ENCODE measurements at regions not wholly inside any gene's neighbourhood (a gene's known extent, or its start where the extent isn't known, plus 50 kb on each side); places are given as distances from the start of the nearest gene placed in this dataset.
"Not testable (repeated sequence)": the region's sequence is repeated elsewhere in the genome, so short reads cannot be mapped to it uniquely, and the experiment has no call there.

GRCh38 chr11:69576069-69576782 lies 64.7 kb upstream of the CCND1 start:
- H3K27me3 Mint-ChIP-seq = peaks cover 23 to 63% of the 10 kb centered on the region in 2 donors

GRCh38 chr11:69578167-69578566 lies 62.8 kb upstream of the CCND1 start:
- H3K36me3 Mint-ChIP-seq (ENCODE audit: insufficient read depth) = no peaks in the 10 kb centered on the region
- ATAC-seq (replicated peaks) = no peak
- peaks cover 0 to under 1% of the 10 kb centered on the region in 2 donors for H3K4me1 Mint-ChIP-seq (ENCODE audit: low read depth in 2 of 2)
- no peak overlapping the region for H3K27ac Mint-ChIP-seq
- DNase-seq = no peak
- H3K27me3 Mint-ChIP-seq = peaks cover 12 to 48% of the 10 kb centered on the region in 2 donors
- H3K9me3 Mint-ChIP-seq = no peaks in the 10 kb centered on the region
- no peak overlapping the region for H3K4me3 Mint-ChIP-seq

More at GRCh38 chr11:69576069-69576782, 64.7 kb upstream of the CCND1 start:
- Mint-ChIP-seq H3K4me3 (no peak overlapping the region), H3K27ac (no peak overlapping the region), H3K9me3 (no peaks in the 10 kb centered on the region), H3K36me3 (ENCODE audit: insufficient read depth) (no peaks in the 10 kb centered on the region), H3K4me1 (ENCODE audit: low read depth in 2 of 2) (peaks cover 0 to 1% of the 10 kb centered on the region in 2 donors)
- DNase-seq (no peak), ATAC-seq (replicated peaks) (no peak)

GRCh38 chr11:69580529-69580928 lies 60.4 kb upstream of the CCND1 start:
- H3K9me3 Mint-ChIP-seq = no peaks in the 10 kb centered on the region
- no peak overlapping the region for H3K4me3 Mint-ChIP-seq
- no peaks in the 10 kb centered on the region for H3K36me3 Mint-ChIP-seq (ENCODE audit: insufficient read depth)
- H3K27ac Mint-ChIP-seq = no peak overlapping the region
- H3K27me3 Mint-ChIP-seq = peaks cover 15 to 49% of the 10 kb centered on the region in 2 donors
- DNase-seq (no peak), ATAC-seq (replicated peaks) (no peak)
- H3K4me1 Mint-ChIP-seq (ENCODE audit: low read depth in 2 of 2) = no peaks in the 10 kb centered on the region

- DNase-seq (no peak), ATAC-seq (replicated peaks) (no peak)
- peaks cover 21 to 47% of the 10 kb centered on the region in 2 donors for H3K27me3 Mint-ChIP-seq
- H3K36me3 Mint-ChIP-seq (ENCODE audit: insufficient read depth) = no peaks in the 10 kb centered on the region
- no peaks in the 10 kb centered on the region for H3K9me3 Mint-ChIP-seq
- H3K4me3 Mint-ChIP-seq = no peak overlapping the region
- no peaks in the 10 kb centered on the region for H3K4me1 Mint-ChIP-seq (ENCODE audit: low read depth in 2 of 2)
- no peak overlapping the region for H3K27ac Mint-ChIP-seq
These were observed 58.0 kb upstream of the CCND1 start for GRCh38 chr11:69582756-69583467.

GRCh38 chr11:69584160-69584559 lies 56.8 kb upstream of the CCND1 start:
- peaks cover 26 to 53% of the 10 kb centered on the region in 2 donors for H3K27me3 Mint-ChIP-seq

GRCh38 chr11:69585385-69585784 lies 55.6 kb upstream of the CCND1 start:
- peaks cover 26 to 52% of the 10 kb centered on the region in 2 donors for H3K27me3 Mint-ChIP-seq
- no peak overlapping the region for H3K27ac Mint-ChIP-seq
- no peaks in the 10 kb centered on the region for H3K9me3 Mint-ChIP-seq
- H3K4me3 Mint-ChIP-seq = no peak overlapping the region
- DNase-seq (no peak), ATAC-seq (replicated peaks) (no peak)
- no peaks in the 10 kb centered on the region for H3K36me3 Mint-ChIP-seq (ENCODE audit: insufficient read depth)
- H3K4me1 Mint-ChIP-seq (ENCODE audit: low read depth in 2 of 2) = no peaks in the 10 kb centered on the region

More at GRCh38 chr11:69584160-69584559, 56.8 kb upstream of the CCND1 start:
- Mint-ChIP-seq H3K27ac (no peak overlapping the region), H3K4me1 (ENCODE audit: low read depth in 2 of 2) (no peaks in the 10 kb centered on the region), H3K4me3 (no peak overlapping the region), H3K36me3 (ENCODE audit: insufficient read depth) (no peaks in the 10 kb centered on the region), H3K9me3 (no peaks in the 10 kb centered on the region)
- DNase-seq = no peak
- ATAC-seq (replicated peaks) = no peak

- ATAC-seq (replicated peaks) (no peak), DNase-seq (no peak)
- peaks cover 26 to 42% of the 10 kb centered on the region in 2 donors for H3K27me3 Mint-ChIP-seq
- H3K36me3 Mint-ChIP-seq (ENCODE audit: insufficient read depth) = no peaks in the 10 kb centered on the region
- H3K4me3 Mint-ChIP-seq = no peak overlapping the region
- H3K27ac Mint-ChIP-seq = no peak overlapping the region
- H3K4me1 Mint-ChIP-seq (ENCODE audit: low read depth in 2 of 2) = no peaks in the 10 kb centered on the region
- no peaks in the 10 kb centered on the region for H3K9me3 Mint-ChIP-seq
These were observed 53.4 kb upstream of the CCND1 start for GRCh38 chr11:69587454-69588090.

GRCh38 chr11:69588270-69588669 lies 52.7 kb upstream of the CCND1 start:
- H3K9me3 Mint-ChIP-seq = no peaks in the 10 kb centered on the region
- DNase-seq = no peak
- H3K4me3 Mint-ChIP-seq = no peak overlapping the region
- H3K27me3 Mint-ChIP-seq = peaks cover 26 to 42% of the 10 kb centered on the region in 2 donors
- no peak overlapping the region for H3K27ac Mint-ChIP-seq
- no peaks in the 10 kb centered on the region for H3K36me3 Mint-ChIP-seq (ENCODE audit: insufficient read depth)
- H3K4me1 Mint-ChIP-seq (ENCODE audit: low read depth in 2 of 2) = no peaks in the 10 kb centered on the region
- no peak for ATAC-seq (replicated peaks)

- not testable (repeated sequence) for H3K4me3 Mint-ChIP-seq; DNase-seq; H3K9me3 Mint-ChIP-seq; H3K36me3 Mint-ChIP-seq (ENCODE audit: insufficient read depth); H3K4me1 Mint-ChIP-seq (ENCODE audit: low read depth in 2 of 2); ATAC-seq (replicated peaks); H3K27ac Mint-ChIP-seq
- peaks cover 18 to 31% of the 10 kb centered on the region in 2 donors for H3K27me3 Mint-ChIP-seq
These were observed 50.9 kb upstream of the CCND1 start for GRCh38 chr11:69590088-69590487.

All from effector memory CD8-positive, alpha-beta T cell (primary cell).